ENCODE measurements at regions not wholly inside any gene's neighbourhood (a gene's known extent, or its start where the extent isn't known, plus 50 kb on each side); places are given as distances from the start of the nearest gene placed in this dataset.

DNA sequence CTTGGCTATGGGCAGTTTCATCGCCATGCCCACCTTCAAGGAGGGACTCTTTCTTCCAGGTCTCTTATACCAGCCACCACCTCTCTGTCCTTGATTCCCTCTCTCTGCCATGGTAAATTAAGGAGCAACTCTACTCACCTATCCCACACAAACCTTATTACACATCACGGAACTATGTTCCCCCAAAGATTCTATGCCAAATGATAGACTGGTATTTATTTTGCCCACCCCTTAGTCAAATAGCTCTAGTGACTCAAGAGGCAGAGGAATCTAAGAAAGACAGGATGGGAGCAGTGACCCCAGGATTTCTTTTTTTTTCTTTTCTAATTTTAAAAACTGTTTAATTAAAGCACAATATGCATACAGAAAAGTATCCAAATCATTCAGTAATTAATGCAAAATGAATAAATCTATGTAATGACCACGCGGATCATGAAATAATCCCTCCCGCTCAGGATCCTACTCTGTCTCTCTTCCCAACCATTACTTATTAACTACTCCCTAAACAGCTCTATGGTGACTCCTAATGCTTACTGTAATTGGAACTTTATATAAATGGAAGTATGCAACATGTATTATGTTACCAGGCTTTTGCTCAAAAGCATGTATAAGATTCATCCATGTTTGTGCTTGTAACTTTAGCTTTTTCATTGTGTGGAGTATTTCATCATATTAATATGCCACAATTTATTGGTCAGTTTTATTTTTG lies 410.8 kb upstream of the RASGRP1 start:
- TF ChIP-seq, protein P1, sequence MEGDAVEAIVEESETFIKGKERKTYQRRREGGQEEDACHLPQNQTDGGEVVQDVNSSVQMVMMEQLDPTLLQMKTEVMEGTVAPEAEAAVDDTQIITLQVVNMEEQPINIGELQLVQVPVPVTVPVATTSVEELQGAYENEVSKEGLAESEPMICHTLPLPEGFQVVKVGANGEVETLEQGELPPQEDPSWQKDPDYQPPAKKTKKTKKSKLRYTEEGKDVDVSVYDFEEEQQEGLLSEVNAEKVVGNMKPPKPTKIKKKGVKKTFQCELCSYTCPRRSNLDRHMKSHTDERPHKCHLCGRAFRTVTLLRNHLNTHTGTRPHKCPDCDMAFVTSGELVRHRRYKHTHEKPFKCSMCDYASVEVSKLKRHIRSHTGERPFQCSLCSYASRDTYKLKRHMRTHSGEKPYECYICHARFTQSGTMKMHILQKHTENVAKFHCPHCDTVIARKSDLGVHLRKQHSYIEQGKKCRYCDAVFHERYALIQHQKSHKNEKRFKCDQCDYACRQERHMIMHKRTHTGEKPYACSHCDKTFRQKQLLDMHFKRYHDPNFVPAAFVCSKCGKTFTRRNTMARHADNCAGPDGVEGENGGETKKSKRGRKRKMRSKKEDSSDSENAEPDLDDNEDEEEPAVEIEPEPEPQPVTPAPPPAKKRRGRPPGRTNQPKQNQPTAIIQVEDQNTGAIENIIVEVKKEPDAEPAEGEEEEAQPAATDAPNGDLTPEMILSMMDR (IDR thresholded peaks at IDR 0.05) = no peak
- no peak for TF ChIP-seq SIN3A (IDR thresholded peaks at IDR 0.05; ENCODE audit: borderline replicate concordance, low read depth, low read length)
- TF ChIP-seq MXI1 (IDR thresholded peaks at IDR 0.05; ENCODE audit: low read depth, low read length) = no peak
- TF ChIP-seq, protein P2, sequence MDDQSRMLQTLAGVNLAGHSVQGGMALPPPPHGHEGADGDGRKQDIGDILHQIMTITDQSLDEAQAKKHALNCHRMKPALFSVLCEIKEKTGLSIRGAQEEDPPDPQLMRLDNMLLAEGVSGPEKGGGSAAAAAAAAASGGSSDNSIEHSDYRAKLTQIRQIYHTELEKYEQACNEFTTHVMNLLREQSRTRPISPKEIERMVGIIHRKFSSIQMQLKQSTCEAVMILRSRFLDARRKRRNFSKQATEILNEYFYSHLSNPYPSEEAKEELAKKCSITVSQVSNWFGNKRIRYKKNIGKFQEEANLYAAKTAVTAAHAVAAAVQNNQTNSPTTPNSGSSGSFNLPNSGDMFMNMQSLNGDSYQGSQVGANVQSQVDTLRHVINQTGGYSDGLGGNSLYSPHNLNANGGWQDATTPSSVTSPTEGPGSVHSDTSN (IDR thresholded peaks at IDR 0.05) = no peak
- no peak for TF ChIP-seq GABPA (IDR thresholded peaks at IDR 0.05; ENCODE audit: low read depth)
- no peak for TF ChIP-seq TAF1 (IDR thresholded peaks at IDR 0.05; ENCODE audit: borderline replicate concordance, low read depth, low read length)
- TF ChIP-seq FOXJ3 (CRISPR knock-in tag; IDR thresholded peaks at IDR 0.05) = no peak
- TF ChIP-seq RXRA (IDR thresholded peaks at IDR 0.05; ENCODE audit: borderline replicate concordance, low read depth) = no peak
- no peak for TF ChIP-seq GATA2 (CRISPR knock-in tag; IDR thresholded peaks at IDR 0.05)
- no peak for TF ChIP-seq POLR2AphosphoS5 (IDR thresholded peaks at IDR 0.05; ENCODE audit: low read depth, low read length)

Measured in SK-N-SH (cell line).